ENCODE measurements at regions not wholly inside any gene's neighbourhood (a gene's known extent, or its start where the extent isn't known, plus 50 kb on each side); places are given as distances from the start of the nearest gene placed in this dataset.

- Mint-ChIP-seq H3K27ac (no peak overlapping the region), H3K36me3 (no peaks in the 10 kb centered on the region), H3K9me3 (no peaks in the 10 kb centered on the region)
- ATAC-seq (no peak), DNase-seq (ENCODE audit: low spot score in 2 of 2) (no peak)
Measured at GRCh38 chr9:31623511-31623910, 760.9 kb upstream of the ACO1 start.

GRCh38 chr9:31629292-31629691, 755.2 kb upstream of the ACO1 start:
- DNase-seq (ENCODE audit: low spot score in 2 of 2) (no peak), ATAC-seq (no peak)
- Mint-ChIP-seq H3K9me3 (no peaks in the 10 kb centered on the region), H3K36me3 (no peaks in the 10 kb centered on the region), H3K27ac (no peak overlapping the region)

- Mint-ChIP-seq H3K9me3 (no peaks in the 10 kb centered on the region), H3K36me3 (no peaks in the 10 kb centered on the region)
Measured at GRCh38 chr9:31637265-31637664, 747.2 kb upstream of the ACO1 start.

GRCh38 chr9:31637861-31638260, 746.6 kb upstream of the ACO1 start:
- no peaks in the 10 kb centered on the region for H3K36me3 Mint-ChIP-seq
- H3K9me3 Mint-ChIP-seq: no peaks in the 10 kb centered on the region
- ATAC-seq (no peak), DNase-seq (ENCODE audit: low spot score in 2 of 2) (no peak)
- no peak overlapping the region for H3K27ac Mint-ChIP-seq

More at GRCh38 chr9:31637265-31637664, 747.2 kb upstream of the ACO1 start:
- H3K27ac Mint-ChIP-seq: no peak overlapping the region
- ATAC-seq (no peak), DNase-seq (ENCODE audit: low spot score in 2 of 2) (no peak)

GRCh38 chr9:31639451-31639850, 745.0 kb upstream of the ACO1 start:
- DNase-seq (ENCODE audit: low spot score in 2 of 2) (no peak), ATAC-seq (no peak)
- H3K36me3 Mint-ChIP-seq: no peaks in the 10 kb centered on the region
- no peak overlapping the region for H3K27ac Mint-ChIP-seq
- H3K9me3 Mint-ChIP-seq: no peaks in the 10 kb centered on the region

GRCh38 chr9:31669311-31669710, 715.1 kb upstream of the ACO1 start:
- ATAC-seq: no peak
- Mint-ChIP-seq H3K36me3 (no peaks in the 10 kb centered on the region), H3K9me3 (peaks cover 0 to 3% of the 10 kb centered on the region in 2 donors), H3K27ac (no peak overlapping the region)
- DNase-seq (ENCODE audit: low spot score in 2 of 2): no peak

GRCh38 chr9:31671011-31671410, 713.4 kb upstream of the ACO1 start:
- no peak overlapping the region for H3K27ac Mint-ChIP-seq
- no peaks in the 10 kb centered on the region for H3K36me3 Mint-ChIP-seq
- ATAC-seq: peak; percentile 16 to 35
- DNase-seq (ENCODE audit: low spot score in 2 of 2): no peak
- H3K9me3 Mint-ChIP-seq: peaks cover 0 to 3% of the 10 kb centered on the region in 2 donors

- Mint-ChIP-seq H3K27ac (no peak overlapping the region), H3K9me3 (peaks cover 0 to 3% of the 10 kb centered on the region in 2 donors), H3K36me3 (no peaks in the 10 kb centered on the region)
- no peak for ATAC-seq
- no peak for DNase-seq (ENCODE audit: low spot score in 2 of 2)
Measured at GRCh38 chr9:31674264-31674663, 710.2 kb upstream of the ACO1 start.

GRCh38 chr9:31677415-31677814, 707.0 kb upstream of the ACO1 start:
- peaks cover 0 to 7% of the 10 kb centered on the region in 2 donors for H3K9me3 Mint-ChIP-seq
- peak in 1 of 2 donors; percentile 54 for ATAC-seq
- H3K36me3 Mint-ChIP-seq: no peaks in the 10 kb centered on the region
- no peak overlapping the region for H3K27ac Mint-ChIP-seq
- no peak for DNase-seq (ENCODE audit: low spot score in 2 of 2)

- H3K9me3 Mint-ChIP-seq: peaks cover 0 to 7% of the 10 kb centered on the region in 2 donors
- H3K27ac Mint-ChIP-seq: no peak overlapping the region
- no peak for ATAC-seq
- H3K36me3 Mint-ChIP-seq: no peaks in the 10 kb centered on the region
- DNase-seq (ENCODE audit: low spot score in 2 of 2): no peak
Measured at GRCh38 chr9:31677877-31678276, 706.6 kb upstream of the ACO1 start.

GRCh38 chr9:31683116-31683515, 701.3 kb upstream of the ACO1 start:
- no peaks in the 10 kb centered on the region for H3K36me3 Mint-ChIP-seq
- ATAC-seq (no peak), DNase-seq (ENCODE audit: low spot score in 2 of 2) (no peak)
- no peak overlapping the region for H3K27ac Mint-ChIP-seq
- H3K9me3 Mint-ChIP-seq: peaks cover 0 to 7% of the 10 kb centered on the region in 2 donors

- Mint-ChIP-seq H3K27ac (no peak overlapping the region), H3K36me3 (peaks cover 0 to 5% of the 10 kb centered on the region in 2 donors), H3K9me3 (peaks cover 7 to 9% of the 10 kb centered on the region in 2 donors)
- DNase-seq (ENCODE audit: low spot score in 2 of 2): no peak
- no peak for ATAC-seq
Measured at GRCh38 chr9:31697956-31698355, 686.5 kb upstream of the ACO1 start.

- Mint-ChIP-seq H3K36me3 (peaks cover 0 to 5% of the 10 kb centered on the region in 2 donors), H3K27ac (no peak overlapping the region), H3K9me3 (peaks cover 7 to 9% of the 10 kb centered on the region in 2 donors)
- no peak for ATAC-seq
- no peak for DNase-seq (ENCODE audit: low spot score in 2 of 2)
Measured at GRCh38 chr9:31699836-31700235, 684.6 kb upstream of the ACO1 start.

- H3K36me3 Mint-ChIP-seq: peaks cover 0 to 5% of the 10 kb centered on the region in 2 donors
- DNase-seq (ENCODE audit: low spot score in 2 of 2) (no peak), ATAC-seq (peak in 1 of 2 donors; percentile 69)
- H3K9me3 Mint-ChIP-seq: peaks cover 7 to 9% of the 10 kb centered on the region in 2 donors
- H3K27ac Mint-ChIP-seq: no peak overlapping the region
Measured at GRCh38 chr9:31700252-31701045, 684.0 kb upstream of the ACO1 start.

GRCh38 chr9:31702957-31703356, 681.5 kb upstream of the ACO1 start:
- ATAC-seq (no peak), DNase-seq (ENCODE audit: low spot score in 2 of 2) (no peak)
- Mint-ChIP-seq H3K9me3 (peaks cover 3 to 4% of the 10 kb centered on the region in 2 donors), H3K36me3 (peaks cover 0 to under 1% of the 10 kb centered on the region in 2 donors), H3K27ac (no peak overlapping the region)

GRCh38 chr9:31715250-31715649, 669.2 kb upstream of the ACO1 start:
- Mint-ChIP-seq H3K36me3 (no peaks in the 10 kb centered on the region), H3K27ac (no peak overlapping the region), H3K9me3 (no peaks in the 10 kb centered on the region)
- ATAC-seq: no peak
- DNase-seq (ENCODE audit: low spot score in 2 of 2): no peak

- ATAC-seq: no peak
- no peak overlapping the region for H3K27ac Mint-ChIP-seq
- DNase-seq (ENCODE audit: low spot score in 2 of 2): no peak
- H3K36me3 Mint-ChIP-seq: no peaks in the 10 kb centered on the region
- H3K9me3 Mint-ChIP-seq: peaks cover 0 to 5% of the 10 kb centered on the region in 2 donors
Measured at GRCh38 chr9:31719262-31719661, 665.2 kb upstream of the ACO1 start.

- no peaks in the 10 kb centered on the region for H3K36me3 Mint-ChIP-seq
- ATAC-seq (no peak), DNase-seq (ENCODE audit: low spot score in 2 of 2) (no peak)
- peaks cover 0 to 5% of the 10 kb centered on the region in 2 donors for H3K9me3 Mint-ChIP-seq
- peak overlapping the region in 1 of 2 donors; percentile 72 for H3K27ac Mint-ChIP-seq
Measured at GRCh38 chr9:31730398-31730797, 654.0 kb upstream of the ACO1 start.
